T-helper 1 cell treated with Interleukin-12 subunit alpha and Interleukin-12 subunit beta and Interleukin-4 antibody, amounts not matched to agents 30 μg/mL and 1 μg/mL, for 36 hours (primary cell): ENCODE measurements at regions not wholly inside any gene's neighbourhood (a gene's known extent, or its start where the extent isn't known, plus 50 kb on each side); places are given as distances from the start of the nearest gene placed in this dataset.

Experiments used
- H3K27ac Mint-ChIP-seq: one replicate; pipeline ENCODE4 v1.8.0; 2021; ENCODE audit warnings: mild to moderate bottlenecking, mixed read lengths
- H3K27me3 Mint-ChIP-seq: one replicate; pipeline ENCODE4 v1.8.0; 2021; ENCODE audit warnings: low read depth, mixed read lengths
- H3K36me3 Mint-ChIP-seq: one replicate; pipeline ENCODE4 v1.8.0; 2021; ENCODE audit warnings: low read depth, mixed read lengths
- H3K4me1 Mint-ChIP-seq: one replicate; pipeline ENCODE4 v1.8.0; 2021; ENCODE audit warnings: low read depth, mixed read lengths
- H3K4me3 Mint-ChIP-seq: one replicate; pipeline ENCODE4 v1.8.0; 2021; ENCODE audit warnings: mild to moderate bottlenecking, moderate library complexity, mixed read lengths
- H3K9me3 Mint-ChIP-seq: one replicate; pipeline ENCODE4 v1.8.0; 2021; ENCODE audit warnings: mixed read lengths

- Mint-ChIP-seq H3K4me1 (no peaks in the 10 kb centered on the region), H3K27ac (no peak overlapping the region), H3K4me3 (no peak overlapping the region), H3K27me3 (peaks cover 22% of the 10 kb centered on the region), H3K36me3 (no peaks in the 10 kb centered on the region), H3K9me3 (no peaks in the 10 kb centered on the region)
These were observed 92.4 kb upstream of the TGM3 start for GRCh38 chr20:2203436-2203835.

- Mint-ChIP-seq H3K4me1 (no peaks in the 10 kb centered on the region), H3K4me3 (no peak overlapping the region), H3K36me3 (no peaks in the 10 kb centered on the region), H3K9me3 (no peaks in the 10 kb centered on the region), H3K27me3 (peaks cover 22% of the 10 kb centered on the region), H3K27ac (no peak overlapping the region)
These were observed 91.8 kb upstream of the TGM3 start for GRCh38 chr20:2204021-2204420.

GRCh38 chr20:2206957-2207769, 88.6 kb upstream of the TGM3 start:
- H3K9me3 Mint-ChIP-seq, result no peaks in the 10 kb centered on the region
- no peaks in the 10 kb centered on the region for H3K4me1 Mint-ChIP-seq
- H3K27me3 Mint-ChIP-seq, result peaks cover 18% of the 10 kb centered on the region
- H3K4me3 Mint-ChIP-seq, result peak overlapping the region; percentile 77
- no peaks in the 10 kb centered on the region for H3K36me3 Mint-ChIP-seq
- H3K27ac Mint-ChIP-seq, result no peak overlapping the region

GRCh38 chr20:2207770-2208097, 88.1 kb upstream of the TGM3 start:
- peaks cover 18% of the 10 kb centered on the region for H3K27me3 Mint-ChIP-seq

GRCh38 chr20:2208897-2209296, 86.9 kb upstream of the TGM3 start:
- no peaks in the 10 kb centered on the region for H3K4me1 Mint-ChIP-seq
- no peaks in the 10 kb centered on the region for H3K9me3 Mint-ChIP-seq
- no peak overlapping the region for H3K4me3 Mint-ChIP-seq
- no peak overlapping the region for H3K27ac Mint-ChIP-seq
- peaks cover 18% of the 10 kb centered on the region for H3K27me3 Mint-ChIP-seq
- H3K36me3 Mint-ChIP-seq, result no peaks in the 10 kb centered on the region

More at GRCh38 chr20:2207770-2208097, 88.1 kb upstream of the TGM3 start:
- Mint-ChIP-seq H3K36me3 (no peaks in the 10 kb centered on the region), H3K4me3 (peak overlapping the region; percentile 38), H3K27ac (no peak overlapping the region), H3K9me3 (no peaks in the 10 kb centered on the region), H3K4me1 (no peaks in the 10 kb centered on the region)

GRCh38 chr20:2210646-2211552, 84.9 kb upstream of the TGM3 start:
- Mint-ChIP-seq H3K4me3 (no peak overlapping the region), H3K27ac (no peak overlapping the region), H3K36me3 (no peaks in the 10 kb centered on the region), H3K4me1 (no peaks in the 10 kb centered on the region), H3K27me3 (peaks cover 5% of the 10 kb centered on the region), H3K9me3 (no peaks in the 10 kb centered on the region)

DNA sequence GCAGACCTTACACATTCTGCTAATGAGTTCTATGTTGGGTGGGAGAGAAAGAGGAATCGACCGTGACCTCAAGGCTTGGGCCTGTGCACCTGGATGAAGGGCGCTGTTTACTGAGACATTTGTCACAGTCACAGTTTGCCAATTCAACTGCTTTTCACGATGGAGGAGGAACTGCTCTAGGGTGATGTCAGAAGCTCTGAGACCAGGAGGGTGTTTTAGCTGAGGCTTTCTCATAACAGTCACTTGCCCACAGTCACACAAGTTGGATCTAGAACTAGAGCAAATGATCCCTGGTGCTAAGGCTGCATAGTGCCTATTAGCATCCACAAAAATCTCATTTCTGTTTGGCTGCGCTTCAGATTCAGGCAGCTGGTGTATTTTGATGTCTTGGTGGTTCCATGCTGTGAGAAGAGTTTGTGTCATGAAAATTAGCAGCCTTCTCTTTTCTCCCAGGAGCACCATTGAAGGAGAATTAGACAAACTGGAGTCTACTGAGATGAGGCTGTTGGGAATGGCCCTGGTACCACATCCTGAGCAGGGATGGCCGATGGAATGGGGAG, 83.3 kb upstream of the TGM3 start:
- Mint-ChIP-seq H3K9me3 (no peaks in the 10 kb centered on the region), H3K27me3 (peaks cover 5% of the 10 kb centered on the region), H3K36me3 (no peaks in the 10 kb centered on the region), H3K4me1 (no peaks in the 10 kb centered on the region), H3K27ac (no peak overlapping the region), H3K4me3 (no peak overlapping the region)

GRCh38 chr20:2213401-2213800, 82.4 kb upstream of the TGM3 start:
- peaks cover 2% of the 10 kb centered on the region for H3K4me1 Mint-ChIP-seq
- no peaks in the 10 kb centered on the region for H3K9me3 Mint-ChIP-seq
- H3K36me3 Mint-ChIP-seq, result no peaks in the 10 kb centered on the region

DNA sequence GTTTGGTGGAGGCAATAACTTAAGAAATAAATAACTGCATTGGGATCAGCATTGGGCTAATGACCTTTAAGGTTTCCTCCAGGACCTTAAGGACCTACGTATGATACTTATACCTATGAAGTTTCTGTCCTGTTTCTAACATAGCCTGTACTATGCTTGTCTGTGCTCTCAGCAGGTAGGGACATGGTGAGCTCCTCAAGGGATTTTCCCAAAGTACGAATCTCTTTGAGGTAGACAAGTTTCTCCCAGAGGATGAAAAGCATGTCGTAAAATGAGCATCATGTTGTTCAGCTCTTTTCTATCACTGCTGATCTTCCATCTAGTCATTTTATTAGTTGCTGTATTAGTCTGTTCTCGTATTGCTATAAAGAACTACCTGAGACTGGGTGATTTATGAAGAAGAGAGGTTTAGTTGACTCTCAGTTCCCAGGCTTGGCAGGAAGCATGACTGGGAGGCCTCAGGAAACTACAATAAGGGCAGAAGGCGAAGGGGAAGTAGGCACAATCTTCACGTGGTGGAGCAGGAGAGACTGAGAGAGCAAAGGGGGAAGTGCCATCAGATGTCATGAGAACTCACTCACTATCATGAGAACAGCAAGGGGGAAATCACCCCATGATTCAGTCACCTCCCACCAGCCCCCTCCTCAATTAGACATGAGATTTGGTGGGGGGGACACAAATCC, 77.8 kb upstream of the TGM3 start:
- no peaks in the 10 kb centered on the region for H3K27me3 Mint-ChIP-seq
- peaks cover 7% of the 10 kb centered on the region for H3K9me3 Mint-ChIP-seq
- H3K4me3 Mint-ChIP-seq, result no peak overlapping the region
- no peaks in the 10 kb centered on the region for H3K36me3 Mint-ChIP-seq
- peaks cover 2% of the 10 kb centered on the region for H3K4me1 Mint-ChIP-seq
- no peak overlapping the region for H3K27ac Mint-ChIP-seq

More at GRCh38 chr20:2213401-2213800, 82.4 kb upstream of the TGM3 start:
- peaks cover 5% of the 10 kb centered on the region for H3K27me3 Mint-ChIP-seq
- no peak overlapping the region for H3K27ac Mint-ChIP-seq
- no peak overlapping the region for H3K4me3 Mint-ChIP-seq

DNA sequence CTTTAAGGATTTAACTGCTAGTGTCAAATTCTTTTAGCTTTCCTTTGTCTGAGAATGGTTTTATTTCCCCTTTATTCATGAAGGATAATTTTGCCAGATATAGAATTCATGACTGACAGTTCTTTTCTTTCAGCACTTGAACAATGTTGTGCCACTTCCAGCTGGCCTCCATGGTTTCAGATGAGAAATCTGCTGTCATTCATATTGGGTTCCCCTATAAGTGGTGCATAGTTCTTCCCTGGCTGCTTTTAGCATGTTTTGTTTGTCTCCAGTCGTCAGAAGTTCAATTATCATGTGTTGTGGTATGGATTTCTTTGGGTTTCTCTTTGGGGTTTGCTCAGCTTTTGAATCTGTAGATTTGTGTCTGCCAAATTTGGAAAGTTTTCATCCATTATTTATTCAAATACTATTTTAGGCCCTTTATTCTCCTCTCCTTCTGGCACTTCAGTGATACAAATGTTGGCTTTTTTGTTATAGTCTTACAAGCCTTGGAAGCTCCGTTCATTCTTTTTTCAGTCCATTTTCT, 76.3 kb upstream of the TGM3 start:
- Mint-ChIP-seq H3K27me3 (no peaks in the 10 kb centered on the region), H3K4me3 (no peak overlapping the region), H3K9me3 (peaks cover 7% of the 10 kb centered on the region), H3K27ac (no peak overlapping the region), H3K4me1 (peaks cover 2% of the 10 kb centered on the region), H3K36me3 (no peaks in the 10 kb centered on the region)

DNA sequence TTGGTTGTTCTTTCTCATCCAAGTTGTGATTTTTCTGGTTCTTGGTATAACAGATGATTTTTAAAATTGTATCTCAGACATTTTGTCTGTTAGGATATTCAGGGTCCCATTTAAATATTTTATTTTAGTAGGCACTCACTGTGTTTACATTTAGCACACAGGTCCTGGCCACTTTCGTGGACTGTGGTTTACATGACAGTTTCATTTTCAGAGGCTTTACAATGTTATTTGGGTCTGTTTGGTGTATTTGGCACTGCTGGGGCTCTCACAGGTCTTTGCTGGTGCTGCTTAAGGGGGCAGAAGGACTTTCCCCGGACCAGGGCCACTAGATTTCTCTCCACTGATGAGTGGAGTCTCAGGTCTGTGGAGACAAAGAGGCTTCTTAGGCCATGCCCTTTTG, 75.5 kb upstream of the TGM3 start:
- no peaks in the 10 kb centered on the region for H3K36me3 Mint-ChIP-seq
- H3K27ac Mint-ChIP-seq, result no peak overlapping the region
- no peaks in the 10 kb centered on the region for H3K27me3 Mint-ChIP-seq
- H3K4me1 Mint-ChIP-seq, result peaks cover 2% of the 10 kb centered on the region
- no peak overlapping the region for H3K4me3 Mint-ChIP-seq
- H3K9me3 Mint-ChIP-seq, result peaks cover 7% of the 10 kb centered on the region

GRCh38 chr20:2221921-2222320, 73.9 kb upstream of the TGM3 start:
- H3K27me3 Mint-ChIP-seq, result no peaks in the 10 kb centered on the region
- H3K27ac Mint-ChIP-seq, result no peak overlapping the region
- H3K9me3 Mint-ChIP-seq, result peaks cover 7% of the 10 kb centered on the region
- no peaks in the 10 kb centered on the region for H3K36me3 Mint-ChIP-seq
- H3K4me1 Mint-ChIP-seq, result peaks cover 2% of the 10 kb centered on the region
- H3K4me3 Mint-ChIP-seq, result no peak overlapping the region

DNA sequence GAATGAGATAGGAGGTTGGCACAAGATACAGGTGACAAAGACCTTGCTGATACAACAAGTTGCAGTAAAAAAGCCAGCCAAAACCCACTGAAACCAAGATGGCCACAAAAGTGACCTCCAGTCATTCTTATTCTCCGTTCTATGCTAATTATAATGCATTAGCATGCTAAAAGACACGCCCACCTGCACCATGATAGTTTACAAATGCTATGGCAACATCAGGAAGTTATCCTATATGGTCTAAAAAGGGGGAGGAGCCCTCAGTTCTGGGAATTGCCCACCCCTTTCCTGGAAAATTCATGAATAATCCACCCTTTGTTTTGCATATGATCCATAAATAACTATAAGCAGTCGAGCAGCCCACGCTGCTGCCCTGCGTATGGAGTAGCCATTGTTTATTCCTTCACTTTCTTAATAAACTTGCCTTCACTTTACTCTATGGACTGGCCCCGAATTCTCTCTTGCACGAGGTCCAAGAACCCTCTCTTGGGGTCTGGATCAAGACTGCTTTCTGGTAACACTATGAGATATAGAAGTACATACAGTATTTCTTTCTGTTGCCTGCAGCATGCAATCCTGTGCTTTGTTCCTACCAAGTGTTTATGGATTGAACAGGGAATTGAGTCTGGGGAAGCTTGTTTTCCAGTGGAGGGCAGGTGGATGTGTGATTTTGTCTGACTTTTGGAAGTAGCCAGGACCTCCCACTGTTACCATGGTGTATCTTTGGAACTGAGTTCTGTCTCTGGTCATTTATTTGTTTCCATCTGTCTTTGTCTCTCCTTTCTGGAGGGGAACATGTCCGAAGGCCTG, 72.0 kb upstream of the TGM3 start:
- no peak overlapping the region for H3K4me3 Mint-ChIP-seq
- no peaks in the 10 kb centered on the region for H3K4me1 Mint-ChIP-seq
- no peaks in the 10 kb centered on the region for H3K36me3 Mint-ChIP-seq
- H3K27me3 Mint-ChIP-seq, result no peaks in the 10 kb centered on the region
- no peak overlapping the region for H3K27ac Mint-ChIP-seq
- H3K9me3 Mint-ChIP-seq, result peaks cover 7% of the 10 kb centered on the region

DNA sequence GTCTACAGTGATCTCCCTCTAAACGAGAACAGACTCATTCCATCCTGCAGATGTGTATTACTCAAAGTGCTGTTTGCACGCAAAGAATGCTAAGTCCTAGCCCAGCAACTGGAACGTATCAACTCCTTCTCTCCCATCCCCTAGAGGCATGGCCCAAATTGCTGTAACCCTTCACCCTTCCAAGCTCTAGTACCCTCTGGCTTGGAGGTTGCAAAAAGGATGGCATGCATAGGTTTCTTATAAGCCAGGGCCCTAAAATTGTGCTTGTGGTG, 71.5 kb upstream of the TGM3 start:
- Mint-ChIP-seq H3K4me1 (no peaks in the 10 kb centered on the region), H3K27me3 (no peaks in the 10 kb centered on the region), H3K4me3 (no peak overlapping the region), H3K9me3 (peaks cover 3% of the 10 kb centered on the region), H3K27ac (no peak overlapping the region), H3K36me3 (no peaks in the 10 kb centered on the region)
